ENCODE measurements at regions not wholly inside any gene's neighbourhood (a gene's known extent, or its start where the extent isn't known, plus 50 kb on each side); places are given as distances from the start of the nearest gene placed in this dataset.

DNA sequence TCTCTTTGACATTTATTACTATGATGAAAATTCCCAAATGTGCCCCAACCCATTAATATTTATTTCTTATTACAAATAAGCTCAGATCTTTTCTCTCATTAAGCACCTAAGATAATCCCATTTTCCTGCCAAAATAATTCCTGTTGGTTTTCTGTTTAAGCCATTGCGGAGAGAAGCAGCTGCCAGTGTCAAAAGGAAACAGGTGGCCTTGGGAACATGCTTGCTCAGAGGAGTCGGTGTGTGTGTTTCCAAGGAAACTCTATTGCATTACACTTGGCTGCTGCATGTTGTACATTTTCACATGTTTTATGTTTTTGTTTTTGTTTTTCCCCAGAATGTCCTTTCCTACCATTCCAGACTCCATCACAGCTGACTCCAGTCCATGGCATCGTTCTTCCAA is 56.4 kb downstream of the CD24 start:
- DNase-seq, result no peak

DNA sequence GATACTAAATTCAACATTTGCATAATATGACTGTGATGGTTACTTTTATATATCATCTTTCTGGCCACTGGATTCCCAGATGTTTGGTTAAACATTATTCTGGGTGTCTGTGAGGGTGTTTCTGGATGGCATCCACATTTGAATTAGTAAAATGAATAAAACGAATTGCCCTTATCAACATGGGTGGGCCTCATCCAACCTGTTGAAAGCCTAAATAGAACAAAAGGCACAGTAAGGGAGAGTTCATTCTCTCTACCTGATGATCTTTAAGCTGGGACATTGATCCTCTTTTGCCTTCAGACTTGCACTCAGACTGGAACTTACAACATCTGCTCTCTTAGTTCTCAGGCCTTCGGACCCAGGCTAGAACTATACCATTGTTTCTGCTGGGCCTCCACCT is 57.6 kb downstream of the CD24 start:
- no peak for DNase-seq

DNA sequence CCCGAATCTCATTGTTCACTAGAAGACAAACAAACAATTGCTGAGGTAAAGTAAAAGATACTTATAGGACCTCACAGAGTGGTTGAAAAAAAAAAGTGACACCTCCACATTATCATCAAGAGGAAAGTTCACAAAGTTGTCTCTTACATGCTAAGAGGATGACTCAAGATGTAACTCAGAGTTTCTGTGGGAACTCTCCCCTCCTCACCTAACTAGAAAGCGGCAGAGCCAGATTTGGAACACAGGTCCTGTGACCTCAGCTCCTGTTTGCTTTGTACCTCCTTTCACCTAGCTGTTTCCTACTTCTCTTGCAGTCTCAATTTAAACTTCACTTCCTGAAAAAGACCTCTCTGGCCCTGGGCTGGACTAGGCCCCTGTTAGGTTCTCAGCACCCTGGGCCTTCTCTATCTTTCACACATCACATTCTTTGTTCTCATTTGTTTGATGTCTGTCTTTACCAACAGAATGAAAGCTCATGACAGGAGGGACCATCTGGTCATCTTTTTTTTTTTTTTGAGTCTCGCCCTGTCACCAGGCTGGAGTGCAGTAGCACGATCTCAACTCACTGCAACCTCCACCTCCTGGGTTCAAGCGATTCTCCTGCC is 60.8 kb downstream of the CD24 start:
- DNase-seq, result peak in 1 of 5 experiments; percentile 36

DNA sequence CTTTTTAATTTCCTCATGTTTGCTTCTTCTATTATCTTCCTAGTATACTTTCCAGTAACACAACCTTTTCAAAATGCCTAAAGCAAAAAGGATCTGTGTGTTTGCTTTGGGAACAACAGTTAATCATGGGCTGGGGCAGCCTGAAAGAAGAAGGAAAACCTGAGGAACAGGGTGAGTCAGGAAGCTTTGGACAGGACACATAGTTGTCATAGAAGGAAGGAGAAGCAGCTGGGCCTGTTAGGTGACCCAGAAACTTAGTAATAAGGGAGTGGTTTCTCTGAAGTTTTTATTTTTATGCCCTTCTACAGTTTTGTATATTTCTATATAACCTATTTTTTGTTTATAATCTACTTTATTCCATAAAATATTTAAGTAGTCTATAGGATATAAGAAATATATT is 61.4 kb downstream of the CD24 start:
- no peak for DNase-seq

DNA sequence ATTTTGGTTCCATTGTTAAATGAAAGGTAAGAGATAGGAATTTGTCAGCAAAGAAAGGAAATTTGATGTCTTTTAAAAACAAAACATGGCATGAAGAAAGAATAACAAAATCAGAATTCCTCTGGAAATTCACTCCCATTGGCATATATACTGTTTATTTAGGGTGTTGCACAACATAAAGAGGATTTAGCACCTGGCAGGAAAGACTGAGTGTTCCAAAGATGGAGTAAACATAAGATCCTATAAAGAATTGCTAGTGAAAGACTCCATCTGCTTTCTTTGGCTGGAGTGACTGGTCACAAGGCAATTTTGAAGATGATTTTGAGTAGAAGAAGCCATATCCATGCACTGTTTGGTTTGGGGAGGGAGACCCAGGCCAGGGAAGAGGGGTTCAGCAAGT is 62.4 kb downstream of the CD24 start:
- DNase-seq, result no peak

DNA sequence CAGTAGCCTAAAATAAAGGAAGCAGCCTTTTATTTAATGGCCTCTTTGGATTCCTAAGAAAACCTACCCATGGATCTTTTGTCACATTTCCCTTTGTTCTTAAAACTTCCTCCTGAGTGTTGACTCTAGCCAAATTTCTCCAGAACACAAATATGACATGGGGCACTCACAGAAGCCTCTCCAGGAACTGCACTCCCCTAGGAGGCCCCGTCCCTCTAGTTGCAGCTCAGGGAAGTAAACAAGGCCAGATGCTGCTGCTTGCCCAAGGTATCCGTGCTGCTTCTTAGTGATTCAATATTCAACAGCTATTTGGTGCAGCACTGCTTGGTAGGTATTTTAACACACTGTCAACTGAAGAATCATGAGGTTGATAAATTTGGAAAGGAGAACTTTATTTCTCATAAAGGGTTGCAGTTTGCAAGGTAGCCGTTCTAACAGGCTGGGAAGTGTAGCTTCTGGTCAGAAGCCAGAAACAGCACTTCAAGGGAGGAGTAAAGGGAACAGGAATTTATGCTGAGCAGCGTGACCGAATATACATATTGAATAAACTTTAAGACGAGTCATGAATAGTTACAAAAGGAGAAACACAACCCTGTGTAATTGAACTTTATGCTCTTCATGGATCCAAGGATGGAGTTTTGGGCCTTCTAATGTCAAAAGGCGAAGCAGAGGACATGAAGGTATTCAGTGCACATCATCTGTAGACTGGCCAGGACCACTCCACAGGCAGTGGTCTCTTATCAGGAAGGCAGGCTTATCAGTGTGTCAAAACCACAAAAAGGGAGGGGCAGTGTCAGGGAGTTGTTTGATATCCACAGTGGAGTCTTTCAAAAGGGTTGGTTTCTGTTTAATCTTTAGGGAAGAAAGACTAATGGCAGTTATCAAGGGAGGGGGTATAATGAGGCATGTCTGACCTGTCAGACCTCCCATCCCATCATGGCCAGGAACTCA is 63.3 kb downstream of the CD24 start:
- DNase-seq, result no peak

DNA sequence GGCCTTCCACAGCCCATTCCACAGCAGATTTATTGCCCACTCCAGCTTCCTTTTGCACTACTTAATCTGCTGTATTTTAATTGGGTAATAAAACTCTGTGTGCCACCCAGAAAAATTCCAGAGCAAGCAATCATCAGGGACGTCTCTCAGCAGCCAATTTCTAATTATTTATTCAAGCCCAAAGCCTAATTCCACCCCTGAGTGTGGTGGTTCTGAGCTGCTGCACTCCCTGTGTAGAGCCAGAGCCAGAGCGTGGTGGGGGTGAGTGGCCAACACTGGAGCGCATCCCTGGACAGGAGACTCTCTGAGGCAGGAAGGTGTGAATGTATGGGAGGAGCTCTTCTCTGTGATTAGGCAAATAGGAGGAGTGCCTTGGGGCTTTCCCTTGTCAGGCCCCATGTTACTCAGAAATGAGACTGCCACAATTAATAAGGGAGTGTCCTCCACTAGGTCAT is 66.1 kb downstream of the CD24 start:
- DNase-seq, result no peak

DNA sequence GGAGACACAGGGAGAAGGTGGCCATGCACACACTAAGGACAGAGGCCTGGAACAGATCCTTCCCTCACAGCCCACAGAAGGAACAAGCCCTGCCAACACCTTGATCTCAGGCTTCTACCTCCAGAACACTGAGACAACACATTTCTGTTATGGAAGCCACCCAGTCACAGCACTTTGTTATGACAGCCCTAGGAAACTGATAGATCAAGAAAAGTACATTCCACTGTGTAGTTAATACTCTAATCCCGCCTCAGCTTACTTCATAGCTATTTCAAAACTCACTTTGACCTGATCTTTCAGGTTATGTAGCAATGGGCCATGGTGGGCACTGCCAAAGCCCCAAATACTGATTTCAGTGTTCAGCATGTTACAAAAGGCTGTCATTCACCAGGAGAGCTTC is 66.8 kb downstream of the CD24 start:
- DNase-seq, result no peak

DNA sequence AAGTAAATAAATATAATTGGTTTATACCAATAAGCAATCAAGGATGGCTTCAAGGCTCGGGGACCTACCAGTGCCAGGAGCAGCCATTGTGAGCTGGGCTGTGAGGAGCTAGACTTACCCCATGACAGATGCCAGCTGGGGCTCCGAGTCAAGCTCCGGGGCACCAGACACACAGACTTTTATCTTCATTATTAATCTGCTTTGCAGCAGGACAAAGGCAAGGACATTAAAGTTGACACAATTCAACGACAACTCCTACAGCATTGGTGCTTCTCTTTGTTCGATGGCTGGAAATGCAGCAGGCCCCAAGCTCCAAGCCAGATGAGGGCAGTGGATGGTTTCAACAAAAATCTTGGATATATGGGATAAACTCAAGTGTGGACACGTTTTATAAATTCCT is 68.3 kb downstream of the CD24 start:
- no peak for DNase-seq

DNA sequence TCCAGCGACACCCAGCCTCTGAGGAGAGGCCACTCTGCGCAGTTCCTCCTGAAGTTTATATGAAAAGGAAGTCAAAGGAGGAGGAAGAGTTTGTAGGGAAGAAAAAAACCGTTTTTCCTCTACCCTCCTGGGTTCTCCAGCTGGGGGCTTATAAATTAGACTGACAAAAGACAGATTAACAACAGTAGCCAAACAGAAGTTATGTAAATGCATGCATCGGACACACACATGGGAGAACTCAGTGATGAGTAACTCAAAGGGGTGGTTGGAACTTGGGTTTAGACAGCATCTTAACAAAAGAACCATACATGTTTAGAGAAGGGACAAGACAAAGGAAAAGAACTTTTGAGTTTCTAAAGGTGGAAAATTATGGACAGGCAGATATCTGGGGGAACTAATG is 71.2 kb downstream of the CD24 start:
- DNase-seq, result no peak

DNA sequence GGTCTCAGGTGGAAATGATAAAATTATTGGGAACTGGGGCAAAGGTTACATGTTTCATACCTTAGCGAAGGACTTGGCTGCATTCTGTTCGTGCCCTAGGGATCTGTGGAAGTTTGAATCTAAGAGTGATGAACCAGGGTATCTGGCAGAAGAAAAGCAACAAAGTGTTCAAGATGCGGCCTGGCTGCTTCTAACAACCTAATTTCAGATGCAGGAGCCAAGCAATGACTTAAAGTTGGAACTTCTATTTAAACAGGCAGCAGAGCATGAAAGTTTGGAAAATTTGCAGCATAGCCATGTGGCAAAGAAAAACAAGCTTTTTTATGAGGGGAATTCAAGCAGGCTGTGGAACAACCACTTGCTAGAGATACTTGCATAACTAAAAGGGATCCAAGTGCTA is 73.5 kb downstream of the CD24 start:
- no peak for DNase-seq

DNA sequence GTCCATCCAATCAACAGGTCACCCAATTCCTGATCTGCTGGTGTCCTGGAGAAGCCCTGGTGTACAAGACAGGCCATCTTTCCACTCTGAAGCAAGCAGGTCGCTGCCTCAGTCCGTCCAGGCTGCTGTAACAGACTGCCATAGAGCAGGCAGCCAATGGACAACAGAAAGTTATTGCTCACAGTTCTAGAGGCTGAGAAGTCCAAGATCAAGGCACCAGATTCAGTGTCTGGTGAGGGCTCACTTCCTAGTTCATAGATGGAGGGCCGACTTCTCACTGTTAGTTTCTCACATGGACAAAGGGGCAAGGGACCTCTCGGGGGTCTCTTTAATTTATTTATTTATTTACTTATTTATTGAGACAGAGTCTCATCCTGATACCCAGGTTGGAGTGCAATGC is 74.8 kb downstream of the CD24 start:
- no peak for DNase-seq

DNA sequence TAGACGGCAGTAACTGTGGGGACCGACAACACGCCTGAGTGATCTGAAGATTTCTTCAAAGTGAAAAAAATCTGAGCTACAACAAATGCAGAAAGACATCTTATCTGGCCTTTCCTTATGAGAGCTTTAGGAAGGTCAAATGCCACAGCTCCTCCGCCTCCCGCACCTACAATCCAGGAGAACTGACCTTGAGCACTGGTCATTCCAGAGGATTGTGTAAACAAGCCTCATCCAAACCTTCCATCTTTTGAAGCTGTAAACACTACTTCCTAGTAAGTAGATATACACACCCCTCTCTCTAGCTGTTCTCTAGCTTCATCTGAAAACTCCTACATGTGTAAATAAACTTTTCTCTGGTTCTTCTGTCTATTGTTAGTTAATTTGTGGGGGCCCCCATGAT is 76.9 kb downstream of the CD24 start:
- no peak for DNase-seq

DNA sequence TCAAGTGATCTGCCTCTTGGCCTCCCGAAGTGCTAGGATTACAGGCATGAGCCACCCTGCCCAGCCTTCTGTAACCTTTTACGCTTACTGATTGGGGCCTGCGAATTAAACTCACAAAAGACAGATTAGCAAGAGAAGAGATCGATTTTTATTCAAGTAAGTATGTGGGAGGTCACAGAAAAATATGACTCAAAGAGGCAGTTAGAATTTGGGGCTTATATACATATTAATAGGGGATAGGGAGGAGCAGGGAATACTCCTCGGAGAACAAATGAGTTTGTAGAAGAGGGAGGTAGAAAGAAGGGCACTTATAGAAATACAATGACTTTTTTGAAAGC is 78.9 kb downstream of the CD24 start:
- no peak for DNase-seq

DNA sequence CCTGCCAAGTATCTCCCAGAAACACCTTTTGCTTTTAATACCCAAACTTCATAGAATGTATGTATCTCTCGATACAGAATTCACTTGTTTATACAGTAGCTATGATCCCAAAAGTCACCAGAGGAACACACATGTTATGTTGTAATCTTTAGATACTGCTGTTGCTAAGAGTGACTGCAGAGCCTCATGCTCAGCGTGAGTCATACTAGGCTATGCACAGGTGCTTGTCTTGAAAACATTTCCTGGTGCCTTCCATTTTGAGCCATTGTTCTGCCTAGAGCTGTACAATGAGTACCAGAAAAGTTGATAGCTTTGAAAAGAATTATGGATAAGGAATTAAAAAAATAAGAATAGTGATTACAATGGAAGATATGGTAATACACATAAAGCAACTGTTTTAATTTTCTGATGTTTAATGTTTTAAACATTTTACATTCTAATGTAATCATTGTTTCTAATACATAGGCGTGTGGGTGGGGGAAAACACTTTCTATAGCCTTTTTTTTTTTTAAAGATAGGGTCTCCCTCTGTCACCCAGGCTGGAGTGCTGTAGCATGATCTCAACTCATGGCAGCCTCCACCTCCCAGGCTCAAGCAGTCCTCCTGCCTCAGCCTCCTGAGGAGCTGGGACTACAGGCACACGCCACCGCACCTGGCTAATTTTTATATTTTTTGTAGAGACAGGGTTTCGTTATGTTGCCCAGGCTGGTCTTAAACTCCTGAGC is 79.4 kb downstream of the CD24 start:
- DNase-seq, result peak in 1 of 5 experiments; percentile 3

DNA sequence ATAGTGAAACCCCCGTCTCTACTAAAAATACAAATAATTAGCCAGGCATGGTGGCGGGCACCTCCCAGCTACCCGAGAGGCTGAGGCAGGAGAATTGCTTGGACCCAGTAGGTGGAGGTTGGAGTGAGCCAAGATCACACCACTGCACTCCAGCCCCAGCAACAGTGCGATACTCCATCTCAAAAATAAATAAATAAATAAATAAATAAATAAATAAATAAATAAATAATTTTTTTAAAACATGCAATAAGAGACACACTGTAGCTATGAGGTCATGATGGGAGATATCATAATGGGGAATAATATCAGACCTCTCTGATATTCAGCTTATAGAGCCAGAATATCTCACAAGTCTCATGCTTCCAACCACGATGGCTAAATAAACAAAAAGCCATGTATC is 82.3 kb downstream of the CD24 start:
- no peak for DNase-seq

DNA sequence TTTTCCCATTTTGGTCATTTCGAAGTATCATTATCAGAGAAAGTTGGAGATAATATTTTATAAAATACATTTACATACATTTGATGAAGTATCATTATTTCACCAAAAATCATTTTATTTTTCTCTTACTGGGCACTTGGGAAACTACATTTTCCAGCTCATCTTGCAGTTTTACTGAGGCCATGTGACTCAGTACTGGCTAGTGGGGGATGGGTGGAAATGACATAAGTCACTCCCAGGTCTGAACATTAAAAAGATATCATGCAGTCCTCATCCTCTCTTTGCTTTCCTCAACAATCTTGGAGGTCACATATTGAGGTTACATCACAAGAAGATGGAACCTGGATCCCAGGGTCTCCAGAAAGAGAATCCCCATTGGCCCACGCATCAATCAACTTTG is 84.1 kb downstream of the CD24 start:
- no peak for DNase-seq

DNA sequence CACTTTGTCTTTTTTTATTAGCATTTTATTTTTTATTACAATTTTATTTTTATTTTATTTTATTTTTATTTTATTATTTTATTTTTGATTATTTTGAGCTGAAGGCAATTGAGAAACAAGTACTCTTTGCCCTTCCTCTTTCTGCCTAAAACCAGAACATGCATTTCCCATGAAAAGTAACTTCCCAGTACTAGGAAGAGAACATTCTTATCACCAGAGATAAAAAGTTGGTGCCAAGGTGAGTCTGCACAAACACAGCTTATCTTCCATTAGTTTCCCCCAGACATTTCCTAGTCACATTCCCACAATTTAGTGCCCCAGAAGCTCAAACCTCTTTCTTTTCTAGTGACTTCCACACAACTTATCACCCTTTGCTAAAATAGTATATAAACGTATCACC is 84.8 kb downstream of the CD24 start:
- DNase-seq, result no peak

DNA sequence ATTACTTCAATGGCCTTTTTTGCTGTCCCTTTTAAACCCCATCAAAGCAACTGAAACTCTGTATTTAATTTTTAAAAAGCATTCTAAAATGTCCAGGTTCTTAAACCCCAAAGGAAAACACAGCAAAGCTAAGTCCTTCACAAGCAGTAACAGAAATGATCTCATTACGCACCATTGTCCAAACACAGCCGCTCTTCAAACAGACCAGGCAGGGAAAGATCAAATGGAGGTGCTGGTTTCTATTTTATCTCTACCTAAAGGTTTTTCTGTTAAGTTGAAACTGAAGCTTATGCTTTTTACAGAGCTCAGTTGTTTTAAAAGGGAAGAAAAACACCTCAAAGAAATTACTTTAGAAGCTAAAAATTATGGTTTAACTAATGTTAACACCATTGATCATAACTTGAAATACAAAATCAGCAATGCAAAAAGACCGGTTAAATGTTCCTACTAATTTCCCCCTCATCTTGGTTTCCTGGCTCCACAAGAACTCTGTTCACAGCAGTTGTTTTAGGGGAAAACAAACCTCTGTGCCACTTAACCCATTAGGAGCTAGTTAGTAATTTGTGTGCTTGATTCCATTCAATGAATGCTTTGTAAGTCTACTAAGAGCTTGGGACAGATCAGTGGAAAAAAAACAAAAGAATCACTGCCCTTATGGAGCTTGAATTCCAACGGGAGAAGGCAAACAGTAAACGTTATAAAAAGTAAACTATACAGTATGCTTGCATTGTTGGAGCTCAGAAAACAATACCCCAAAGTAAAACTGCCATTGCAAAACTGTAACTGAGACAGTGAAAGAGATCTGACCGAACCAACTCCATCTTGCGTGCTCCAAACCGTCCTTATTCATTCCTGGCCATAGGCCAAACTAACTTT is 87.4 kb downstream of the CD24 start:
- DNase-seq, result no peak

DNA sequence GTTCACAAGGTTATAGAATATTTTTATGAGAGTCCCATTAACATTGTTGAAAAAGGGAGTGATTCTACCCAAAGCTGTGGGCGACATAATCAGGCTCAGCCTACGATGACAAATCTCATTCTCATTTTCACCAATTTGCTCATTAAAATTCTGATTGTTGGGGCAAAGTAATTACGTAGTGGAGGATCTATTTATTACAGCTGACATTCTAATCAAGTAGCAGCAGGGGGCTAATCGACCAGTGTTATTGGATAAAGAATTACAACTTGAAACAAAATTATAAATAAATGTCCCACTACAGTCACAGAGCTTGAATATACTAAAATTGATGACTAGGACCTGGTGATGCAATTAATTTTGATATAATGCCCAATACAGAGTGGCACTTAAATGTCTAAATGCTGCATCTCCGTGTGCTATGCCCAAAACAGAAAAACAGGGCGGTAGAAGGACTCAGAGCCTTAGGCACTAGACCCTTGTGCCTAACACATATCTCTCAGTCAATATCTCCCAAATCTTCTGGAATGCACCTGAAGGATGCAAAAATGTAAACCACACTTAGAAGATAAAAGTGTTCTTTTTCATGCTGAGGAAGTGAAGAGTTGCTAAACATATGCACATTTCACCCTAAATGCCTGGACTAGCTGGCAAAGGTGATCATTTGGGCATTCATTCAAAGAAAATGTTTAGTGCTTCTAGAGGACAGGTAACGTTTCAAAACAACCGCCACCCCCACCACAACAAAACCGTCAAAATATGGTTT is 88.3 kb downstream of the CD24 start:
- no peak for DNase-seq

DNA sequence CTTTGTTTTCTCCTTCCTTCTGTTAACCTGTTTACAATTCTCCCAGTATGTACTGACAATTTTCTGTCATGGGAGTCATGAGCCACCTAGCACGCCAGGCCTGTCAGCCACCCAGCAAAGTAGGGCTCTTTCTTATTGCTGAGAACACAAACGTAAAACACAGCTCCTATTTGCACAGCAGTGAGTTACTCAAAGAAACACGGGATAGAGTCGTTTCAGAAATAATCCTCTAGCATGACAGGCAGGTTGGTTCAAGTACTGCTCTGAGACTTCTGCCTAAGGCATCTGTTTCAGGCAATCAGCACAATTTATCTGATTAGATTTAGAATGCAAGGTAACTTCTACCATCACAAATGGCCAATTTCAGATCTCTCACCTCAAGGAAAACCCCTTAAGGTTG is 88.8 kb downstream of the CD24 start:
- DNase-seq, result no peak

DNA sequence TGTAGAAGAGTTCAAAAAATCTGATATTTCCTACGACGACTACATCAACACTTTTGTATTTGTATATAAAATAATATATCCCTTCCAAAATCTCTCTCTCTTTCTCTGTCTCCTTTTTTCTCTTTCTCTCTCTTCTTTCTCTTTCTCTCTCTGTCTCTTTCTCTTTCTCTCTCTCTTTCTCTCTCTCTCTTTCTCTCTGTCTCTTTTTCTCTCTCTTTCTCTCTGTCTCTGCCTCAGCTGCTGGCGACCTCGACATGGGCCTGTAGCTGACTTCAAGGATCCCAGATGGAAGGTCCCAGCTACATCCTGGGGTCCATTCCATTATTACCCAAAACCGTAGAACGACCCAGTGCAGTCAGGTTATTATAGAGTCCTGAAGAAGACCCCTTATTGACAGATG is 90.0 kb downstream of the CD24 start:
- no peak for DNase-seq
